NCI-H1417 (cell line): ENCODE measurements at regions not wholly inside any gene's neighbourhood (a gene's known extent, or its start where the extent isn't known, plus 50 kb on each side); places are given as distances from the start of the nearest gene placed in this dataset.
"Not testable (repeated sequence)": the region's sequence is repeated elsewhere in the genome, so short reads cannot be mapped to it uniquely, and the experiment has no call there.

Source experiments
- DNase-seq, 3 experiments: peaks; one replicate each; lab custom pipeline; 2025; lab: John Stamatoyannopoulos, UW

- no peak for DNase-seq
Observed at GRCh38 chr13:60922576-60923231, 492.9 kb downstream of the PCDH20 start.

- DNase-seq = no peak
Observed at GRCh38 chr13:60893801-60894200, 496.8 kb downstream of the TDRD3 start.

GRCh38 chr13:60887711-60888110 lies 490.7 kb downstream of the TDRD3 start:
- no peak for DNase-seq

- no peak for DNase-seq
Observed at GRCh38 chr13:60881507-60881906, 484.5 kb downstream of the TDRD3 start.

- DNase-seq = no peak
Observed at GRCh38 chr13:60873116-60873515, 476.1 kb downstream of the TDRD3 start.

- DNase-seq = peak in 1 of 3 experiments; percentile 35
Observed at GRCh38 chr13:60869941-60870613, 473.1 kb downstream of the TDRD3 start.

- DNase-seq = no peak
Observed at GRCh38 chr13:60869225-60869624, 472.2 kb downstream of the TDRD3 start.

GRCh38 chr13:60862036-60862435 lies 465.0 kb downstream of the TDRD3 start:
- no peak for DNase-seq

GRCh38 chr13:60857698-60858097 lies 460.7 kb downstream of the TDRD3 start:
- DNase-seq = no peak

- no peak for DNase-seq
Observed at GRCh38 chr13:60852886-60853285, 455.9 kb downstream of the TDRD3 start.

- no peak for DNase-seq
Observed at GRCh38 chr13:60851378-60851777, 454.4 kb downstream of the TDRD3 start.

- DNase-seq = no peak
Observed at GRCh38 chr13:60850526-60850925, 453.5 kb downstream of the TDRD3 start.

GRCh38 chr13:60838581-60838980 lies 441.6 kb downstream of the TDRD3 start:
- peak in 1 of 3 experiments; percentile 89 for DNase-seq

GRCh38 chr13:60837806-60838205 lies 440.8 kb downstream of the TDRD3 start:
- no peak for DNase-seq

- no peak for DNase-seq
Observed at GRCh38 chr13:60836821-60837220, 439.8 kb downstream of the TDRD3 start.

- no peak for DNase-seq
Observed at GRCh38 chr13:60811581-60811980, 414.6 kb downstream of the TDRD3 start.

GRCh38 chr13:60805640-60806039 lies 408.6 kb downstream of the TDRD3 start:
- DNase-seq = not testable (repeated sequence)

GRCh38 chr13:60798503-60798902 lies 401.5 kb downstream of the TDRD3 start:
- no peak for DNase-seq

- DNase-seq = no peak
Observed at GRCh38 chr13:60797112-60797511, 400.1 kb downstream of the TDRD3 start.

GRCh38 chr13:60794751-60795150 lies 397.7 kb downstream of the TDRD3 start:
- peak in 2 of 3 experiments; percentile 32 to 53 for DNase-seq

GRCh38 chr13:60790620-60791019 lies 393.6 kb downstream of the TDRD3 start:
- no peak for DNase-seq

GRCh38 chr13:60788156-60788829 lies 391.3 kb downstream of the TDRD3 start:
- DNase-seq = no peak

GRCh38 chr13:60787083-60787482 lies 390.1 kb downstream of the TDRD3 start:
- no peak for DNase-seq
